H9 (cell line): ENCODE measurements at regions not wholly inside any gene's neighbourhood (a gene's known extent, or its start where the extent isn't known, plus 50 kb on each side); places are given as distances from the start of the nearest gene placed in this dataset.

Experiments used
- DNase-seq: peaks from one replicate; pipeline ENCODE4 v3.0.0-alpha.2; 2017
- H2AFZ ChIP-seq: one replicate; pipeline ENCODE4 v1.6.1; 2013; ENCODE audit warnings: mild to moderate bottlenecking, low read length, control low read depth, moderate library complexity
- H2AK5ac ChIP-seq: 2 replicates; pipeline ENCODE4 v1.6.1; 2013; ENCODE audit warnings: low read length, control low read depth, mixed read lengths; ENCODE audit not compliant: insufficient read length
- H2BK120ac ChIP-seq: one replicate; pipeline ENCODE4 v1.6.1; 2013; ENCODE audit warnings: low read depth, mild to moderate bottlenecking, low read length, control low read depth, inconsistent platforms; ENCODE audit not compliant: poor library complexity, severe bottlenecking
- H2BK12ac ChIP-seq: 2 replicates; pipeline ENCODE4 v1.6.1; 2013; ENCODE audit warnings: low read length, control low read depth, mixed read lengths, low read depth; ENCODE audit not compliant: insufficient read length
- H2BK15ac ChIP-seq: 2 replicates; pipeline ENCODE4 v1.6.1; 2013; ENCODE audit warnings: low read depth, low read length, control low read depth
- H2BK20ac ChIP-seq: one replicate; pipeline ENCODE4 v1.6.1; 2013; ENCODE audit warnings: low read depth, mild to moderate bottlenecking, low read length, control low read depth, inconsistent platforms; ENCODE audit not compliant: poor library complexity, severe bottlenecking
- H2BK5ac ChIP-seq: 2 replicates; pipeline ENCODE4 v1.6.1; 2013; ENCODE audit warnings: low read length, control low read depth, mixed read lengths; ENCODE audit not compliant: insufficient read length
- H3K14ac ChIP-seq: 2 replicates; pipeline ENCODE4 v1.6.1; 2013; ENCODE audit warnings: low read length, control low read depth; ENCODE audit not compliant: insufficient read depth
- H3K18ac ChIP-seq: 2 replicates; pipeline ENCODE4 v1.6.1; 2013; ENCODE audit warnings: low read depth, mild to moderate bottlenecking, mixed read lengths, low read length, control low read depth; ENCODE audit not compliant: insufficient read length
- H3K23ac ChIP-seq: 2 replicates; pipeline ENCODE4 v1.6.1; 2013; ENCODE audit warnings: low read length, control low read depth, mixed read lengths, low read depth; ENCODE audit not compliant: insufficient read length
- H3K23me2 ChIP-seq: 2 replicates; pipeline ENCODE4 v1.6.1; 2013; ENCODE audit warnings: low read depth, mild to moderate bottlenecking, mixed read lengths, low read length, control low read depth; ENCODE audit not compliant: insufficient read length, poor library complexity, severe bottlenecking
- H3K27ac ChIP-seq: 2 replicates; pipeline ENCODE4 v1.5.1; 2013; ENCODE audit warnings: low read length, control low read depth, mixed read lengths, low read depth; ENCODE audit not compliant: insufficient read length
- H3K27me3 ChIP-seq: 2 replicates; pipeline ENCODE4 v1.6.1; 2013; ENCODE audit warnings: low read length, control low read depth, inconsistent platforms; ENCODE audit not compliant: insufficient read depth
- H3K4ac ChIP-seq: 2 replicates; pipeline ENCODE4 v1.6.1; 2013; ENCODE audit warnings: low read depth, mild to moderate bottlenecking, control low read depth, inconsistent platforms, low read length, moderate library complexity
- H3K4me1 ChIP-seq: 2 replicates; pipeline ENCODE4 v1.6.1; 2013; ENCODE audit warnings: low read length, control low read depth, inconsistent platforms; ENCODE audit not compliant: insufficient read depth
- H3K4me2 ChIP-seq: 2 replicates; pipeline ENCODE4 v1.6.1; 2013; ENCODE audit warnings: low read length, control low read depth, mixed read lengths; ENCODE audit not compliant: insufficient read length, insufficient read depth
- H3K56ac ChIP-seq: 2 replicates; pipeline ENCODE4 v1.6.1; 2013; ENCODE audit warnings: low read depth, mild to moderate bottlenecking, mixed read lengths, low read length, control low read depth; ENCODE audit not compliant: insufficient read length
- H3K79me1 ChIP-seq: 2 replicates; pipeline ENCODE4 v1.6.1; 2013; ENCODE audit warnings: low read depth, mild to moderate bottlenecking, moderate library complexity, low read length, control low read depth, inconsistent platforms; ENCODE audit not compliant: insufficient read depth, poor library complexity, severe bottlenecking
- H3K79me2 ChIP-seq: 2 replicates; pipeline ENCODE4 v1.6.1; 2013; ENCODE audit warnings: low read length, control low read depth, inconsistent platforms; ENCODE audit not compliant: insufficient read depth
- H3K9ac ChIP-seq: 2 replicates; pipeline ENCODE4 v1.6.1; 2013; ENCODE audit warnings: low read length, control low read depth, mixed read lengths; ENCODE audit not compliant: insufficient read length; ENCODE audit errors: extremely low read depth
- H3K9me3 ChIP-seq: one replicate; pipeline ENCODE4 v1.6.1; 2013; ENCODE audit warnings: low read depth, low read length, inconsistent platforms; ENCODE audit not compliant: control insufficient read depth
- H3T11ph ChIP-seq: one replicate; pipeline ENCODE4 v1.6.1; 2013; ENCODE audit warnings: mild to moderate bottlenecking, low read length, control low read depth, inconsistent platforms
- H4K20me1 ChIP-seq: one replicate; pipeline ENCODE4 v1.6.1; 2013; ENCODE audit not compliant: control insufficient read depth, insufficient read length, insufficient read depth
- H4K5ac ChIP-seq: 2 replicates; pipeline ENCODE4 v1.6.1; 2013; ENCODE audit warnings: low read depth, mild to moderate bottlenecking, mixed read lengths, low read length, control low read depth; ENCODE audit not compliant: insufficient read length
- H4K8ac ChIP-seq: replicated peaks from 2 replicates; pipeline ENCODE4 v1.6.1; 2013; ENCODE audit warnings: low read length, control low read depth, mixed read lengths, low read depth; ENCODE audit not compliant: insufficient read length
- H4K91ac ChIP-seq: 2 replicates; pipeline ENCODE4 v1.6.1; 2013; ENCODE audit warnings: low read depth, mild to moderate bottlenecking, moderate library complexity, mixed read lengths, low read length, control low read depth; ENCODE audit not compliant: insufficient read length
- H3K27ac Mint-ChIP-seq, 3 experiments: 2 replicates in 2 of 3; 3 replicates in 1 of 3; pipeline ENCODE4 v1.8.0; 2020 to 2021; ENCODE audit warnings: mixed read lengths in 3 of 3, mild to moderate bottlenecking in 1 of 3, moderate library complexity in 1 of 3
- H3K27me3 Mint-ChIP-seq: 2 replicates; pipeline ENCODE4 v1.8.0; 2021; ENCODE audit warnings: low read depth, mild to moderate bottlenecking, moderate library complexity, mixed read lengths
- H3K36me3 Mint-ChIP-seq, 3 experiments: 2 replicates in 2 of 3; 3 replicates in 1 of 3; pipeline ENCODE4 v1.8.0; 2020 to 2021; ENCODE audit warnings: low read depth in 3 of 3, mixed read lengths in 3 of 3; ENCODE audit not compliant: insufficient read depth in 1 of 3
- H3K4me1 Mint-ChIP-seq, 2 experiments: 2 replicates each; pipeline ENCODE4 v1.8.0; 2020; ENCODE audit warnings: mixed read lengths in 2 of 2
- H3K4me3 Mint-ChIP-seq, 2 experiments: 2 replicates in 1 of 2; 3 replicates in 1 of 2; pipeline ENCODE4 v1.8.0; 2020 to 2021; ENCODE audit warnings: mild to moderate bottlenecking in 2 of 2, mixed read lengths in 2 of 2, moderate library complexity in 1 of 2
- H3K9me3 Mint-ChIP-seq, 2 experiments: 2 replicates in 1 of 2; 3 replicates in 1 of 2; pipeline ENCODE4 v1.8.0; 2020; ENCODE audit warnings: mild to moderate bottlenecking in 2 of 2, mixed read lengths in 2 of 2, moderate library complexity in 1 of 2
- WGBS: extraction: QIAGEN DNeasy Blood & Tissue Kit; methylation state at CpG from one replicate; pipeline ENCODE4 v1.1.7; 2013; ENCODE audit warnings: missing lambda C conversion rate, low lambda C conversion rate, mixed read lengths; ENCODE audit not compliant: insufficient read length; ENCODE audit errors: extremely low coverage; 5-methylcytosine and 5-hydroxymethylcytosine counted together
- TF ChIP-seq, protein P1 (sequence below): fragments of 200-600 bp; sonication (generic); conservative IDR thresholded peaks from 3 replicates; pipeline ENCODE4 v1.8.0; 2021; ENCODE audit warnings: antibody characterized with exemption, mild to moderate bottlenecking

DNA sequence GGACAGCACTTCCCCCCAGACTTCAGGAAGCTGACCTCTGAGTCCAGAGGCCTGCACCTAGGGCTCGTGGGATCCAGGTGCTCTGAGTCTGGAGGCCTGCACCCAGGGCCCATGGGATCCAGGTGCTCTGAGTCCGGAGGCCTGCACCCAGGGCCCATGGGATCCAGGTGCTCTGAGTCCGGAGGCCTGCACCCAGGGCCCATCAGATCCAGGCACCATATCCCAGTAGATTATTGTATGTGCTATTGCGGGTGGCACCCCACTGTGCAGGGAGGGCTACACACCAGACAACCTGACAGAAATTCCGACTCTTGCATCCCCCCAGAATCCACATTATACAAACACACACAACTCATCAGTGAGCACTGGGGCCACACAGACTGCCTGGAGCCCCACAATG, 515.2 kb downstream of the EIPR1 start:
- no peaks in the 10 kb centered on the region for H3K79me2 ChIP-seq
- no CpG with 5 or more reads among the region's 5 CpGs for WGBS
- H3K79me1 ChIP-seq = no peaks in the 10 kb centered on the region
- H3K4me2 ChIP-seq = no peak overlapping the region
- no peak overlapping the region for H2BK12ac ChIP-seq
- Mint-ChIP-seq H3K4me3 (no peak overlapping the region), H3K36me3 (no peaks in the 10 kb centered on the region; a peak in 1 of 7 replicates), H3K27ac (no peak overlapping the region), H3K27me3 (no peaks in the 10 kb centered on the region; the same call in 1 of the 2 replicates), H3K9me3 (no peaks in the 10 kb centered on the region; a peak in 1 of 5 replicates), H3K4me1 (peaks cover 0 to 9% of the 10 kb centered on the region in 2 experiments; a peak in 1 of 4 replicates)
- H2BK15ac ChIP-seq = no peak overlapping the region
- H3K4ac ChIP-seq = no peak overlapping the region
- H2BK120ac ChIP-seq = no peak overlapping the region
- no peak overlapping the region for H4K8ac ChIP-seq
- H3T11ph ChIP-seq = no peak overlapping the region
- H3K23ac ChIP-seq = no peak overlapping the region
- no peak overlapping the region for H2BK20ac ChIP-seq
- H3K27ac ChIP-seq = no peak overlapping the region
- H2AFZ ChIP-seq = no peak overlapping the region
- no peak for DNase-seq
- H3K4me1 ChIP-seq = no peaks in the 10 kb centered on the region
- no peak overlapping the region for H3K18ac ChIP-seq
- no peak overlapping the region for H4K5ac ChIP-seq
- no peak overlapping the region for H3K56ac ChIP-seq
- H3K9ac ChIP-seq = no peak overlapping the region
- H3K27me3 ChIP-seq = no peaks in the 10 kb centered on the region
- no peak overlapping the region for H3K14ac ChIP-seq
- TF ChIP-seq, protein P1, sequence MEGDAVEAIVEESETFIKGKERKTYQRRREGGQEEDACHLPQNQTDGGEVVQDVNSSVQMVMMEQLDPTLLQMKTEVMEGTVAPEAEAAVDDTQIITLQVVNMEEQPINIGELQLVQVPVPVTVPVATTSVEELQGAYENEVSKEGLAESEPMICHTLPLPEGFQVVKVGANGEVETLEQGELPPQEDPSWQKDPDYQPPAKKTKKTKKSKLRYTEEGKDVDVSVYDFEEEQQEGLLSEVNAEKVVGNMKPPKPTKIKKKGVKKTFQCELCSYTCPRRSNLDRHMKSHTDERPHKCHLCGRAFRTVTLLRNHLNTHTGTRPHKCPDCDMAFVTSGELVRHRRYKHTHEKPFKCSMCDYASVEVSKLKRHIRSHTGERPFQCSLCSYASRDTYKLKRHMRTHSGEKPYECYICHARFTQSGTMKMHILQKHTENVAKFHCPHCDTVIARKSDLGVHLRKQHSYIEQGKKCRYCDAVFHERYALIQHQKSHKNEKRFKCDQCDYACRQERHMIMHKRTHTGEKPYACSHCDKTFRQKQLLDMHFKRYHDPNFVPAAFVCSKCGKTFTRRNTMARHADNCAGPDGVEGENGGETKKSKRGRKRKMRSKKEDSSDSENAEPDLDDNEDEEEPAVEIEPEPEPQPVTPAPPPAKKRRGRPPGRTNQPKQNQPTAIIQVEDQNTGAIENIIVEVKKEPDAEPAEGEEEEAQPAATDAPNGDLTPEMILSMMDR = no peak
- no peaks in the 10 kb centered on the region for H3K23me2 ChIP-seq
- H4K20me1 ChIP-seq = no peaks in the 10 kb centered on the region
- no peak overlapping the region for H4K91ac ChIP-seq
- no peaks in the 10 kb centered on the region for H3K9me3 ChIP-seq
- H2AK5ac ChIP-seq = no peak overlapping the region
- H2BK5ac ChIP-seq = no peak overlapping the region
